ENCODE measurements at regions not wholly inside any gene's neighbourhood (a gene's known extent, or its start where the extent isn't known, plus 50 kb on each side); places are given as distances from the start of the nearest gene placed in this dataset.

DNA sequence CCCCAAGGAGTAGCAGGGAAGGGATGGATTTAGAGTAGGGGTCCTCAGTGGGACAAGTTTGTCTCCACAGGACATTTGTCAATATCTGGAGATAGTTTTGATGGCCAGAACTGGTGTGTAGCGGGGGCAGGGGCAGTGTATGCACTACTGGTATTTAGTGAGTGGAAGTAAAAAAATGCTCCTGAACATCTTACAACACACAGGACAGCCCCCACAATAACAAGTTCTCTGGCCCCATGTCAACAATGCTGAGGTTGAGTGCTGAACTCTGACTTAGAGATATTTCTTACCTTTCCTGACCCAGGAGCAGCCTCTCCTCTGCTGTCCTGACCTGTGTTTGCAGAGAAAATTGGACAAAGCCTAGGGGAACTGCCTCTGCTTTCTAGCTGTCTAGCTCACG lies 365.8 kb downstream of the HAPSTR1 start:
- TF ChIP-seq, protein P1, sequence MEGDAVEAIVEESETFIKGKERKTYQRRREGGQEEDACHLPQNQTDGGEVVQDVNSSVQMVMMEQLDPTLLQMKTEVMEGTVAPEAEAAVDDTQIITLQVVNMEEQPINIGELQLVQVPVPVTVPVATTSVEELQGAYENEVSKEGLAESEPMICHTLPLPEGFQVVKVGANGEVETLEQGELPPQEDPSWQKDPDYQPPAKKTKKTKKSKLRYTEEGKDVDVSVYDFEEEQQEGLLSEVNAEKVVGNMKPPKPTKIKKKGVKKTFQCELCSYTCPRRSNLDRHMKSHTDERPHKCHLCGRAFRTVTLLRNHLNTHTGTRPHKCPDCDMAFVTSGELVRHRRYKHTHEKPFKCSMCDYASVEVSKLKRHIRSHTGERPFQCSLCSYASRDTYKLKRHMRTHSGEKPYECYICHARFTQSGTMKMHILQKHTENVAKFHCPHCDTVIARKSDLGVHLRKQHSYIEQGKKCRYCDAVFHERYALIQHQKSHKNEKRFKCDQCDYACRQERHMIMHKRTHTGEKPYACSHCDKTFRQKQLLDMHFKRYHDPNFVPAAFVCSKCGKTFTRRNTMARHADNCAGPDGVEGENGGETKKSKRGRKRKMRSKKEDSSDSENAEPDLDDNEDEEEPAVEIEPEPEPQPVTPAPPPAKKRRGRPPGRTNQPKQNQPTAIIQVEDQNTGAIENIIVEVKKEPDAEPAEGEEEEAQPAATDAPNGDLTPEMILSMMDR (IDR thresholded peaks at IDR 0.05; ENCODE audit: low read depth, low read length, missing input control) = no peak
- no peak for TF ChIP-seq RAD21 (IDR thresholded peaks at IDR 0.05)
- no peak for TF ChIP-seq TAF1 (conservative IDR thresholded peaks at IDR 0.05)
- TF ChIP-seq HNF4G (IDR thresholded peaks at IDR 0.05) = no peak

Data from liver (tissue), 3 donors.